Adrenal gland (tissue), 9 donors: ENCODE measurements at regions not wholly inside any gene's neighbourhood (a gene's known extent, or its start where the extent isn't known, plus 50 kb on each side); places are given as distances from the start of the nearest gene placed in this dataset.

Source experiments
- DNase-seq, 7 donors: peaks; one replicate each; pipeline ENCODE4 v3.0.0-alpha.2; 2019 to 2020
- H3K27ac ChIP-seq, 5 donors: fragments of 200-600 bp; sonication (generic) in 4 of 5; 1 replicate in 3 of 5; 2 replicates in 2 of 5; pipeline versions ENCODE4 v1.5.1 to v1.8.0; 2016 to 2020; ENCODE audit warnings: mild to moderate bottlenecking in 1 of 5
- H3K27me3 ChIP-seq: fragments of 200-600 bp; 2 replicates; pipeline ENCODE4 v1.8.0; 2021
- H3K36me3 ChIP-seq, 2 donors: fragments of 200-600 bp; replicated peaks in 1 of 2; 1 replicate in 1 of 2; 2 replicates in 1 of 2; pipeline versions ENCODE4 v1.5.1 to v1.8.0; 2018 to 2022
- H3K4me1 ChIP-seq, 2 donors: fragments of 200-600 bp; replicated peaks in 1 of 2; 1 replicate in 1 of 2; 2 replicates in 1 of 2; pipeline versions ENCODE4 v1.5.1 to v1.8.0; 2018 to 2021
- H3K4me3 ChIP-seq, 4 donors: fragments of 200-600 bp; sonication (generic) in 3 of 4; one replicate each; pipeline ENCODE4 v1.5.1; 2016 to 2018
- H3K9me3 ChIP-seq, 3 donors: fragments of 200-600 bp; sonication (generic) in 1 of 3; replicated peaks in 1 of 3; 1 replicate in 2 of 3; 2 replicates in 1 of 3; pipeline versions ENCODE4 v1.5.1 to v1.8.0; 2016 to 2021
- POLR2A ChIP-seq, 2 donors: fragments of 450-650 bp; IDR thresholded peaks; one replicate each; pipeline ENCODE4 v1.6.1; 2017; ENCODE audit warnings: antibody characterized with exemption in 2 of 2, mild to moderate bottlenecking in 2 of 2, moderate library complexity in 1 of 2
- WGBS, 4 donors: extraction: QIAGEN DNeasy Blood & Tissue Kit in 2 of 4; methylation state at CpG; one replicate each; pipeline versions ENCODE4 v1.1.5 to v1.1.7; 2013 to 2017; 5-methylcytosine and 5-hydroxymethylcytosine counted together
- intact Hi-C, 2 donors: fragments of 100-400 bp; cut with DNase I; formaldehyde crosslinking; loops; one replicate each; pipeline versions ENCODE4 v1.14.1 to v1.15.0; 2022 to 2023
- TF ChIP-seq, protein P1 (sequence below), 6 experiments: fragments of 450-650 bp in 4 of 6; fragments of 200-600 bp in 2 of 6; sonication (generic) in 1 of 6; IDR thresholded peaks; 1 replicate in 5 of 6; 2 replicates in 1 of 6; pipeline versions ENCODE4 v1.5.1 to v1.8.0; 2016 to 2021; ENCODE audit warnings: antibody characterized with exemption in 6 of 6, mild to moderate bottlenecking in 2 of 6, moderate library complexity in 1 of 6
- donor health status: healthy with polysubstance abuse.
- donor health status: Bipolar disorder and iron deficiency.
- donor health status: DM: yes; HTN: yes; CAD: no.
- donor health status: DM: no; HTN: no; CAD: no.
- donor health status: DM: no; HTN: no; CAD: no.

GRCh38 chr9:109865521-109865920, 85.5 kb downstream of the PALM2AKAP2 start:
- TF ChIP-seq POLR2A (IDR thresholded peaks at IDR 0.05), result no peak
- TF ChIP-seq, protein P1, sequence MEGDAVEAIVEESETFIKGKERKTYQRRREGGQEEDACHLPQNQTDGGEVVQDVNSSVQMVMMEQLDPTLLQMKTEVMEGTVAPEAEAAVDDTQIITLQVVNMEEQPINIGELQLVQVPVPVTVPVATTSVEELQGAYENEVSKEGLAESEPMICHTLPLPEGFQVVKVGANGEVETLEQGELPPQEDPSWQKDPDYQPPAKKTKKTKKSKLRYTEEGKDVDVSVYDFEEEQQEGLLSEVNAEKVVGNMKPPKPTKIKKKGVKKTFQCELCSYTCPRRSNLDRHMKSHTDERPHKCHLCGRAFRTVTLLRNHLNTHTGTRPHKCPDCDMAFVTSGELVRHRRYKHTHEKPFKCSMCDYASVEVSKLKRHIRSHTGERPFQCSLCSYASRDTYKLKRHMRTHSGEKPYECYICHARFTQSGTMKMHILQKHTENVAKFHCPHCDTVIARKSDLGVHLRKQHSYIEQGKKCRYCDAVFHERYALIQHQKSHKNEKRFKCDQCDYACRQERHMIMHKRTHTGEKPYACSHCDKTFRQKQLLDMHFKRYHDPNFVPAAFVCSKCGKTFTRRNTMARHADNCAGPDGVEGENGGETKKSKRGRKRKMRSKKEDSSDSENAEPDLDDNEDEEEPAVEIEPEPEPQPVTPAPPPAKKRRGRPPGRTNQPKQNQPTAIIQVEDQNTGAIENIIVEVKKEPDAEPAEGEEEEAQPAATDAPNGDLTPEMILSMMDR (IDR thresholded peaks at IDR 0.05), result no peak

DNA sequence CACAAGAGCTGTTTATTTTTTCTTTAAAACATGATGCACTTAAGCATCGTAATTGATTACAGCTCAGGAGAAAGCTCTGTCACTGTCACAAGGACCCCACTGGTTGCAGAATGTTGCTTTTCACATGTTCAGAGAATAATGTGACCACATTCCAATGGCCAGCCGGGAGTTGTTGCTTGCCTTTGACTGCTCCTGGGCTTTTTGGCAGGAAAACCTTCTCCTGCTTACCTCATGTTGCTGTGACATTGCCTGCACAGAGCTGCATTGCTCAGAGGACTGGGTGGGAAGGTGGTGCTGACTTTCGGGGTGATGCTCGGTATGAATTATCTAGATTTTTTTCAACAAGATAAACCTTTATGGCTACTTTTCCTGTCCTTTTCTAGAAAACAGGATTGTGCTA, 88.2 kb downstream of the PALM2AKAP2 start:
- H3K4me1 ChIP-seq, result peaks cover 0 to 6% of the 10 kb centered on the region in 2 donors
- no peak overlapping the region for H3K27ac ChIP-seq
- H3K9me3 ChIP-seq, result no peaks in the 10 kb centered on the region
- H3K27me3 ChIP-seq, result no peaks in the 10 kb centered on the region
- H3K4me3 ChIP-seq, result no peak overlapping the region
- 68 to 74% (median 71%) methylated on average over 4 of the region's 4 CpGs for WGBS, 4 donors
- peak in 1 of 7 donors; percentile 3 for DNase-seq
- intact Hi-C loops, result no loop called here
- TF ChIP-seq POLR2A (IDR thresholded peaks at IDR 0.05), result no peak
- TF ChIP-seq, protein P1 (IDR thresholded peaks at IDR 0.05), result no peak
- no peaks in the 10 kb centered on the region for H3K36me3 ChIP-seq

More at GRCh38 chr9:109865521-109865920, 85.5 kb downstream of the PALM2AKAP2 start:
- Histone ChIP-seq H3K36me3 (no peaks in the 10 kb centered on the region), H3K9me3 (no peaks in the 10 kb centered on the region), H3K4me1 (peaks cover 0 to 6% of the 10 kb centered on the region in 2 donors), H3K27ac (no peak overlapping the region), H3K27me3 (no peaks in the 10 kb centered on the region), H3K4me3 (no peak overlapping the region)
- DNase-seq, result no peak
- intact Hi-C loops, result no loop called here

DNA sequence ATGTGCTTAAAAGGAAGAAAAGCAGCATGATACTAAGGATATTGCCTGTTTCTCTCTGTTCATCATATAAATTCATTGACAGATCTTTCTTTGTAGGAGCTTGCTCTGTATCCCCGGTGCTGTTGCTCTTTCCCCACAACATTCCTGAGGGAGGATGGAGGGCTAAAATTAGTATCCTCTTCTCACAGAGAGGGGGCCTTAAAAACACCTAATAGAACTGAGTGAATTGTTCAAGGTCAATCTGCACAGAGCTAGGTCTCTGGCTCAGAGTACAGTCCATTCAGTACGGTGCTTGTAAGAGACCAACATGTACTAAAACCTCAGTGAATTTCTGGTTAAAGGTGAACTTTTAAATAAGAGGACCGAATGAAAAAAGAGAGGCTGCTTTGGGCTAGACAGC, 88.7 kb downstream of the PALM2AKAP2 start:
- intact Hi-C loops, result no loop called here
- Histone ChIP-seq H3K36me3 (no peaks in the 10 kb centered on the region), H3K4me3 (no peak overlapping the region), H3K27me3 (no peaks in the 10 kb centered on the region), H3K9me3 (no peaks in the 10 kb centered on the region), H3K4me1 (peaks cover 0 to 6% of the 10 kb centered on the region in 2 donors), H3K27ac (no peak overlapping the region)
- 33 to 59% (median 50%) methylated on average over 3 of the region's 3 CpGs for WGBS, 4 donors
- no peak for DNase-seq
- TF ChIP-seq, protein P1 (IDR thresholded peaks at IDR 0.05), result no peak
- TF ChIP-seq POLR2A (IDR thresholded peaks at IDR 0.05), result no peak

DNA sequence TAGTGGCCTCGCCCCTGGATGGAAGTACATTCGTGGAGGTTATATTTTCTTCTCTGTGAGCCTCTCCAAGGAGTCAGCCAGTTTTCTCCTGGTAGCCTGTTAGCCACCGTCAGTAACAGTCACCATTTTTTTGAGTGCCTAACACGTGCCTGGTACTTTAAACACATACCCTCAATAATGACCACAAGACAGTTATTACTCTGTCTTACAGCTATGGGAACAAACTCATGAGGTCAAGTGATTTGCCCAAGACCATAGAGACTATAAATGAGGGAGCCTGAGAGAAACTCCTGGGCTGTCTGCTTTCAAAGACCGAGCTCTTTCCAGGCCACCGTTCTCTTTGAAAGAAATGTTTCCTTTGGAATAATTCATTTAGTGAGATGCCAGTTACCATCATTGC, 90.4 kb downstream of the PALM2AKAP2 start:
- Histone ChIP-seq H3K27ac (no peak overlapping the region), H3K4me3 (no peak overlapping the region), H3K27me3 (no peaks in the 10 kb centered on the region), H3K4me1 (peaks cover 0 to 6% of the 10 kb centered on the region in 2 donors), H3K9me3 (no peaks in the 10 kb centered on the region), H3K36me3 (no peaks in the 10 kb centered on the region)
- TF ChIP-seq, protein P1 (IDR thresholded peaks at IDR 0.05), result no peak
- no peak for TF ChIP-seq POLR2A (IDR thresholded peaks at IDR 0.05)
- intact Hi-C loops, result no loop called here
- WGBS, 4 donors, result 69 to 76% (median 73%) methylated on average over 6 of the region's 6 CpGs
- no peak for DNase-seq
